OCI-LY3 (cell line): ENCODE measurements at regions not wholly inside any gene's neighbourhood (a gene's known extent, or its start where the extent isn't known, plus 50 kb on each side); places are given as distances from the start of the nearest gene placed in this dataset.
"Not testable (repeated sequence)": the region's sequence is repeated elsewhere in the genome, so short reads cannot be mapped to it uniquely, and the experiment has no call there.

Source experiments
- EZH2phosphoT487 ChIP-seq: fragments of 200-600 bp; shearing (Covaris generic); IDR thresholded peaks from 2 replicates; pipeline ENCODE4 v1.6.1; 2018; ENCODE audit warnings: antibody characterized with exemption, mixed run types, low read depth
- TF ChIP-seq, protein P1 (sequence below): fragments of 200-600, 300-600 bp; sonication (generic); IDR thresholded peaks from 2 replicates; pipeline ENCODE4 v1.5.1; 2014; ENCODE audit warnings: antibody characterized with exemption, low read length, low read depth

DNA sequence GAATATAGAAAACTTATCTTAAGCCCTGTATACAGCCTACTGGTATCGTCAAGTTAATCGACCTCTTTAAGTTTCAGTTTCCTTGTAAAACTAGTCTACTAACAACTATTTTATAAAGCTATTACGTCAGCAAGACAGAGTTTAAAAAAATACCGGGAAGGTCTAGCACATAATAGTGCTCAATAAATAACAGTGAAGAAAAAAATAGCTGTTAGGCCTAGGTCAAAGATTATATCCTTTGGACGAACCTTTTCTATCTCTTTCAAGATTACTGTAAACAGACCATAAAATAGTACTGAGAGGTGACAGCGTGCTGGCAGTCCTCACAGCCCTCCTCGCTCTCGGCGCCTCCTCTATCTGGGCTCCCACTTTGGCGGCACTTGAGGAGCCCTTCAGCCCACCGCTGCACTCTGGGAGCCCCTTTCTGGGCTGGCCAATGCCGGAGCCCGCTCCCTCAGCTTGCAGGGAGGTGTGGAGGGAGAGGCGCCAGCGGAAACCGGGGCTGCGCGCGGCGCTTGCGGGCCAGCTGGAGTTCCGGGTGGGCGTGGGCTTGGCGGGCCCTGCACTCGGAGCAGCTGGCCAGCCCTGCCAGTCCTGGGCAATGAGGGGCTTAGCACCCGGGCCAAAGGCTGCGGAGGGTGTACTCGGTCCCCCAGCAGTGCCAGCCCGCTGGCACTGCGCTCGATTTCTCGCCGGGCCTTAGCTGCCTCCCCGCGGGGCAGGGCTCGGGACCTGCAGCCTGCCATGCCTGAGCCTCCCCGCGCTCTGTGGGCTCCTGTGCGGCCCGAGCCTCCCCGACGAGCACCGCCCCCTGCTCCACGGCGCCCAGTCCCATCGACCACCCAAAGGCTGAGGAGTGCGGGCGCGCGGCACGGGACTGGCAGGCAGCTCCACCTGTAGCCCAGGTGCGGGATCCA lies 119.1 kb upstream of the HSF2 start:
- not testable (repeated sequence) for TF ChIP-seq EZH2phosphoT487
- TF ChIP-seq, protein P1, sequence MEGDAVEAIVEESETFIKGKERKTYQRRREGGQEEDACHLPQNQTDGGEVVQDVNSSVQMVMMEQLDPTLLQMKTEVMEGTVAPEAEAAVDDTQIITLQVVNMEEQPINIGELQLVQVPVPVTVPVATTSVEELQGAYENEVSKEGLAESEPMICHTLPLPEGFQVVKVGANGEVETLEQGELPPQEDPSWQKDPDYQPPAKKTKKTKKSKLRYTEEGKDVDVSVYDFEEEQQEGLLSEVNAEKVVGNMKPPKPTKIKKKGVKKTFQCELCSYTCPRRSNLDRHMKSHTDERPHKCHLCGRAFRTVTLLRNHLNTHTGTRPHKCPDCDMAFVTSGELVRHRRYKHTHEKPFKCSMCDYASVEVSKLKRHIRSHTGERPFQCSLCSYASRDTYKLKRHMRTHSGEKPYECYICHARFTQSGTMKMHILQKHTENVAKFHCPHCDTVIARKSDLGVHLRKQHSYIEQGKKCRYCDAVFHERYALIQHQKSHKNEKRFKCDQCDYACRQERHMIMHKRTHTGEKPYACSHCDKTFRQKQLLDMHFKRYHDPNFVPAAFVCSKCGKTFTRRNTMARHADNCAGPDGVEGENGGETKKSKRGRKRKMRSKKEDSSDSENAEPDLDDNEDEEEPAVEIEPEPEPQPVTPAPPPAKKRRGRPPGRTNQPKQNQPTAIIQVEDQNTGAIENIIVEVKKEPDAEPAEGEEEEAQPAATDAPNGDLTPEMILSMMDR: not testable (repeated sequence)
